Upper lobe of right lung (tissue), 1 donor: ENCODE measurements at regions not wholly inside any gene's neighbourhood (a gene's known extent, or its start where the extent isn't known, plus 50 kb on each side); places are given as distances from the start of the nearest gene placed in this dataset.
"Not testable (repeated sequence)": the region's sequence is repeated elsewhere in the genome, so short reads cannot be mapped to it uniquely, and the experiment has no call there.

Experiments
- ATAC-seq: fragments of 200-7000 bp; cut with Tn5 transposase; one replicate; pipeline ENCODE4 v1.9.1; 2020; ENCODE audit warnings: mild to moderate bottlenecking, moderate library complexity
- DNase-seq: peaks from one replicate; pipeline ENCODE4 v3.0.0-alpha.2; 2020
- H3K27ac ChIP-seq: fragments of 200-600 bp; one replicate; pipeline ENCODE4 v1.8.0; 2022
- H3K27me3 ChIP-seq: fragments of 200-600 bp; one replicate; pipeline ENCODE4 v1.8.0; 2022; ENCODE audit warnings: mild to moderate bottlenecking
- H3K36me3 ChIP-seq: fragments of 200-600 bp; one replicate; pipeline ENCODE4 v1.8.0; 2022
- H3K4me1 ChIP-seq: fragments of 200-600 bp; one replicate; pipeline ENCODE4 v1.8.0; 2022
- H3K4me3 ChIP-seq: fragments of 200-600 bp; one replicate; pipeline ENCODE4 v1.8.0; 2022; ENCODE audit warnings: mild to moderate bottlenecking
- H3K9me3 ChIP-seq: fragments of 200-600 bp; one replicate; pipeline ENCODE4 v1.8.0; 2022
- intact Hi-C: fragments of 100-400 bp; cut with DNase I; formaldehyde crosslinking; loops from one replicate; pipeline ENCODE4 v1.11.0; 2022
- TF ChIP-seq, protein P1 (sequence below): fragments of 200-600 bp; IDR thresholded peaks from one replicate; pipeline ENCODE4 v1.8.0; 2022; ENCODE audit warnings: antibody characterized with exemption
- donor health status: DM: no; HTN: yes; CAD: no; lungs with severe emphysema.

DNA sequence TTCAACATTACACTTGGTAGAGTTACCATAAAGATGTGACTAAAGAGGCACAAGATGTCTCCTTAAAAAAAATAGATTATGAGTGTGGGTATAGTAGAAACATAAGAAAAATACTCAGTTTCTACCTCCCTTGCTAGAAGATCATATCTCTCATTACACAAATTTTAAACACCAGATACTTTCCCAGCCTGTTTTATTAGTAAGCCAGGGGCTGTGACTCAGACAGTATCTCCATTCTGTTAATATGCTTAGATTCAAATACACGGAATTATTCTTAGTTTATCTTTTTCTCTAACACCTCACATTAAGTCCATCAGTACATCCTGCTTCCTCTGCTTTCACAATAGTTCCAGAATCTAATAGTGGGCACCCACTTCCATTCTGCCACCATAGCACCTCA is 561.8 kb upstream of the ADAMTS5 start:
- Histone ChIP-seq H3K27me3 (no peaks in the 10 kb centered on the region), H3K4me1 (no peaks in the 10 kb centered on the region), H3K9me3 (no peaks in the 10 kb centered on the region), H3K36me3 (no peaks in the 10 kb centered on the region), H3K4me3 (no peak overlapping the region), H3K27ac (no peak overlapping the region)
- no peak for ATAC-seq
- TF ChIP-seq, protein P1, sequence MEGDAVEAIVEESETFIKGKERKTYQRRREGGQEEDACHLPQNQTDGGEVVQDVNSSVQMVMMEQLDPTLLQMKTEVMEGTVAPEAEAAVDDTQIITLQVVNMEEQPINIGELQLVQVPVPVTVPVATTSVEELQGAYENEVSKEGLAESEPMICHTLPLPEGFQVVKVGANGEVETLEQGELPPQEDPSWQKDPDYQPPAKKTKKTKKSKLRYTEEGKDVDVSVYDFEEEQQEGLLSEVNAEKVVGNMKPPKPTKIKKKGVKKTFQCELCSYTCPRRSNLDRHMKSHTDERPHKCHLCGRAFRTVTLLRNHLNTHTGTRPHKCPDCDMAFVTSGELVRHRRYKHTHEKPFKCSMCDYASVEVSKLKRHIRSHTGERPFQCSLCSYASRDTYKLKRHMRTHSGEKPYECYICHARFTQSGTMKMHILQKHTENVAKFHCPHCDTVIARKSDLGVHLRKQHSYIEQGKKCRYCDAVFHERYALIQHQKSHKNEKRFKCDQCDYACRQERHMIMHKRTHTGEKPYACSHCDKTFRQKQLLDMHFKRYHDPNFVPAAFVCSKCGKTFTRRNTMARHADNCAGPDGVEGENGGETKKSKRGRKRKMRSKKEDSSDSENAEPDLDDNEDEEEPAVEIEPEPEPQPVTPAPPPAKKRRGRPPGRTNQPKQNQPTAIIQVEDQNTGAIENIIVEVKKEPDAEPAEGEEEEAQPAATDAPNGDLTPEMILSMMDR, result no peak
- no peak for DNase-seq
- intact Hi-C loops, result no loop called here

DNA sequence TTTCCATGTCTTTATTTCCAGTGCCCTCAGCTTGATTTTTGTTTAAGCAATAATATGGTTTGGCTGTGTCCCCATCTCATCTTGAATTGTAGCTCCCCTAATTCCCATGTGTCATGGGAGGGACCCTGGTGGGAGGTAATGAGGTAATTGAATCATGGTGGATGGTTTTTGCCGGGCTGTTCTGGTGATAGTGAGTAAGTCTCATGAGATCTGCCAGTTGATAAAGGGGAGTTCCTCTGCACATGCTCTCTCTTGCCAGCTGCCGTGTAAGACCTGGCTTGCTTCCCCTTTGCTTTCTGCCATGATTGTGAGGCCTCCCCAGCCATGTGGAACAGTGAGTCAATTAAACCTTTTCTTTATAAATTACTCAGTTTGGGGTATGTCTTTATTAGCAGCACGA is 559.6 kb upstream of the ADAMTS5 start:
- Histone ChIP-seq H3K36me3 (no peaks in the 10 kb centered on the region), H3K4me1 (no peaks in the 10 kb centered on the region), H3K9me3 (peaks cover 3% of the 10 kb centered on the region), H3K27ac (no peak overlapping the region), H3K4me3 (no peak overlapping the region), H3K27me3 (no peaks in the 10 kb centered on the region)
- intact Hi-C loops, result no loop called here
- no peak for DNase-seq
- no peak for ATAC-seq
- TF ChIP-seq, protein P1, result no peak

DNA sequence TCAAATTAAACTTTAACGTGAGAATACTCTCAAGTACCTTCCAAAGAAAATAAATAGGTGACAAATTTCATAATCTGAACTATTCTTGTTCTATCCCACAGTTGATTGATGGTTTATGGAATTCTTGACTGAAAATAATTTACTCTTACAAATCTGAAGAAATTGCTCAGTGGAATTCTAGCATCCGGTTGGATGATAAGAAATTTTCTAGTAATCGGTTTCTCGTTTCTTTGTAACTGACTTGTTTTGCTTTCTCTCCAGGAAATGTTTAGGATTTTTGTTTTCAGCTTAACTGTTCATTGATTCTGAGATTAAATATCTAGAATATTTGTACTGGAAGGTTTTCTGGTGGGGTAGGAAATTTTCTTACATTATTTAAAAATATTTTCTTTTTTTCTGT is 558.9 kb upstream of the ADAMTS5 start:
- DNase-seq (no peak), ATAC-seq (no peak)
- Histone ChIP-seq H3K36me3 (no peaks in the 10 kb centered on the region), H3K27me3 (no peaks in the 10 kb centered on the region), H3K27ac (no peak overlapping the region), H3K4me3 (no peak overlapping the region), H3K9me3 (peaks cover 5% of the 10 kb centered on the region), H3K4me1 (no peaks in the 10 kb centered on the region)
- TF ChIP-seq, protein P1, result no peak
- intact Hi-C loops, result no loop called here

DNA sequence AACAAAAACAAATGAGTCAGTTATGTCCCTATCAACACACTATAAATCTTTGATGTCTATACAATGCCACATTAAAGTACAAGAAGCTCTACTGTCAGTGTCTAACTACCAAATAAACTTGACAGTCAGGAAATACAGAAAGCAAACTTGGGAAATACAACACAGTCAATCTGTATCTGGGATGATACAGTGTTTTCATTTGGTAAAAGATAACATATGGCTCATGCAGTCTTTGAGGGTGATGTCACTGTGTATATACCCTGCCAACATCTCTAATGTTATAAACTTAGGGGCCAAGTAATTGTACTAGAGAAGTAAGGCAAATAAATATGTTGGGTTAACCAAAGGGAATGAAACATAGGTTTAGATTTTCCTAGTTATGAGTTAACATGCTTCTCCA is 552.5 kb upstream of the ADAMTS5 start:
- DNase-seq (no peak), ATAC-seq (no peak)
- no peak overlapping the region for H3K4me3 ChIP-seq
- no peaks in the 10 kb centered on the region for H3K36me3 ChIP-seq
- H3K27ac ChIP-seq, result no peak overlapping the region
- no peaks in the 10 kb centered on the region for H3K27me3 ChIP-seq
- H3K4me1 ChIP-seq, result no peaks in the 10 kb centered on the region
- peaks cover 5% of the 10 kb centered on the region for H3K9me3 ChIP-seq
- TF ChIP-seq, protein P1, result no peak
- intact Hi-C loops, result no loop called here

DNA sequence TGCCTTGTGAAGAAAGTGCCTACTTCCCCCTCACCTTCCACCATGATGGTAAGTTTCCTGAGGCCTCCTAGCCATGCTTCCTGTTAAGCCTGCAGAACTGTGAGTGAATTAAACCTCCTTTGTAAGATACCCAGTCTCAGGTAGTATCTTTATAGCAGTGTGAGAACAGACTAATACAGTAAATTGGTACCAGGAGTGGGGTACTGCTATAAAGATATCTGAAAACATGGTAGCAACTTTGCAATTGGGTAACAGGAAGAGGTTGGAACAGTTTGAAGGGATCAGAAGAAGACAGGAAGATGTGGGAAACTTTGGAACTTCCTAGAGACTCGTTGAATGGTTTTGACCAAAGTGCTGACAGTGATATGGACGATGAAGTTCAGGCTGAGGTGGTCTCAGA is 550.3 kb upstream of the ADAMTS5 start:
- H3K4me1 ChIP-seq, DNase-seq, intact Hi-C loops, H3K27me3 ChIP-seq, H3K9me3 ChIP-seq, ATAC-seq, H3K36me3 ChIP-seq, H3K27ac ChIP-seq, H3K4me3 ChIP-seq: not testable (repeated sequence)

DNA sequence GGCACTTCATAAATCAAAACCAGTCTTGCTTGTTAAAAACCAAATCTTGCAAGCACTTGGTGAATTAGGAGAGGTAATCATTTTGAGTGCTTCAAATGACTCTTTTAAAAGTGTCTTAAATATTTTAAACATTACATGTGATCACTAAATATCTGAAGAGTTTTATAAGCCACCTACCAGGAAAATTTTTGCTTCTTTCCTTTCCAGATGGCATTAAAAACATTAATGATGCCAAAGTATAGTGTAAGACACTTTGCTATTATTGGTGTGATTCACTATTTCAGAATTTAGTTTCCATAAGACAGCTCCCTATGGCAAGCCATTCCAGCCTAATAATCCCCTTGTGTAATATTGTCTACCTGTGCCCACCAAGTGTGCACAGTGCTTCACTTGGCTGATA is 548.8 kb upstream of the ADAMTS5 start:
- no peak overlapping the region for H3K27ac ChIP-seq
- intact Hi-C loops, result no loop called here
- TF ChIP-seq, protein P1, result no peak
- H3K4me1 ChIP-seq, result no peaks in the 10 kb centered on the region
- ATAC-seq (no peak), DNase-seq (no peak)
- no peaks in the 10 kb centered on the region for H3K9me3 ChIP-seq
- H3K4me3 ChIP-seq, result no peak overlapping the region
- no peaks in the 10 kb centered on the region for H3K27me3 ChIP-seq
- no peaks in the 10 kb centered on the region for H3K36me3 ChIP-seq
